Right lobe of liver (tissue), 6 donors: ENCODE measurements at regions not wholly inside any gene's neighbourhood (a gene's known extent, or its start where the extent isn't known, plus 50 kb on each side); places are given as distances from the start of the nearest gene placed in this dataset.

Experiments
- ATAC-seq, 4 donors: fragments of 200-7000 bp; cut with Tn5 transposase; one replicate each; pipeline ENCODE4 v1.9.1; 2020; ENCODE audit warnings: mild to moderate bottlenecking in 4 of 4, moderate library complexity in 4 of 4
- DNase-seq, 3 donors: peaks; one replicate each; pipeline ENCODE4 v3.0.0-alpha.2; 2020
- H3K27ac ChIP-seq, 3 donors: fragments of 200-600 bp; one replicate each; pipeline ENCODE4 v1.8.0; 2022
- H3K27me3 ChIP-seq, 2 donors: fragments of 200-600 bp; one replicate each; pipeline ENCODE4 v1.8.0; 2022
- H3K36me3 ChIP-seq, 4 donors: fragments of 200-600 bp; sonication (generic) in 1 of 4; one replicate each; pipeline versions ENCODE4 v1.5.1 to v1.8.0; 2017 to 2022; ENCODE audit warnings: control low read depth in 1 of 4
- H3K4me1 ChIP-seq, 4 donors: fragments of 200-600 bp; sonication (generic) in 1 of 4; one replicate each; pipeline versions ENCODE4 v1.5.1 to v1.8.0; 2017 to 2022; ENCODE audit warnings: control low read depth in 1 of 4
- H3K4me3 ChIP-seq, 3 donors: fragments of 200-600 bp; one replicate each; pipeline ENCODE4 v1.8.0; 2022
- H3K9me3 ChIP-seq, 4 donors: fragments of 200-600 bp; sonication (generic) in 1 of 4; one replicate each; pipeline versions ENCODE4 v1.5.1 to v1.8.0; 2017 to 2022; ENCODE audit warnings: control low read depth in 1 of 4
- CTCF ChIP-seq, 4 donors: fragments of 200-600 bp in 3 of 4; fragments of 450-650 bp in 1 of 4; IDR thresholded peaks; one replicate each; pipeline versions ENCODE4 v1.5.1 to v1.8.0; 2016 to 2022; ENCODE audit warnings: antibody characterized with exemption in 4 of 4, mild to moderate bottlenecking in 2 of 4
- POLR2A ChIP-seq: fragments of 450-650 bp; IDR thresholded peaks from one replicate; pipeline ENCODE4 v1.6.1; 2017; ENCODE audit warnings: antibody characterized with exemption, mild to moderate bottlenecking
- WGBS: methylation state at CpG from one replicate; pipeline ENCODE4 v1.1.6; 2018; ENCODE audit warnings: low coverage, low lambda C conversion rate; ENCODE audit not compliant: insufficient coverage; ENCODE audit errors: missing lambda C conversion rate; 5-methylcytosine and 5-hydroxymethylcytosine counted together
- intact Hi-C, 2 donors: fragments of 100-400 bp; cut with DNase I; formaldehyde crosslinking; loops; one replicate each; pipeline versions ENCODE4 v1.11.2 to v1.14.1; 2022
- donor health status: DM: no; HTN: yes; CAD: no.
- donor health status: DM: no; HTN: no; CAD: no.
- donor health status: DM: no; HTN: no; CAD: no.
- donor health status: DM: no; HTN: yes; CAD: no.
- donor health status: DM: no; HTN: yes; CAD: no.

GRCh38 chr4:28475381-28475780 lies 1614.7 kb downstream of the STIM2 start:
- DNase-seq (no peak), ATAC-seq (no peak)
- no peaks in the 10 kb centered on the region for H3K4me1 ChIP-seq
- H3K27ac ChIP-seq = no peak overlapping the region
- H3K27me3 ChIP-seq = no peaks in the 10 kb centered on the region
- no peak for TF ChIP-seq CTCF (IDR thresholded peaks at IDR 0.05)
- TF ChIP-seq POLR2A = no peak
- intact Hi-C loops = no loop called here
- no peaks in the 10 kb centered on the region for H3K9me3 ChIP-seq
- WGBS = 78% methylated on average over 1 of the region's 1 CpG
- H3K36me3 ChIP-seq = no peaks in the 10 kb centered on the region
- no peak overlapping the region for H3K4me3 ChIP-seq

GRCh38 chr4:28479666-28480065 lies 1619.0 kb downstream of the STIM2 start:
- Histone ChIP-seq H3K27me3 (no peaks in the 10 kb centered on the region), H3K36me3 (no peaks in the 10 kb centered on the region), H3K27ac (no peak overlapping the region), H3K4me1 (no peaks in the 10 kb centered on the region), H3K4me3 (no peak overlapping the region), H3K9me3 (no peaks in the 10 kb centered on the region)
- 56% methylated on average over 3 of the region's 3 CpGs for WGBS
- TF ChIP-seq CTCF (IDR thresholded peaks at IDR 0.05) = no peak
- no peak for TF ChIP-seq POLR2A
- no peak for DNase-seq
- ATAC-seq = no peak
- intact Hi-C loops = no loop called here

GRCh38 chr4:28481565-28481964 lies 1620.9 kb downstream of the STIM2 start:
- intact Hi-C loops = no loop called here
- no peaks in the 10 kb centered on the region for H3K36me3 ChIP-seq
- no peak for ATAC-seq
- no peak for DNase-seq
- H3K27me3 ChIP-seq = no peaks in the 10 kb centered on the region
- 57% methylated on average over 4 of the region's 4 CpGs for WGBS
- TF ChIP-seq POLR2A (no peak), CTCF (IDR thresholded peaks at IDR 0.05) (no peak)
- no peak overlapping the region for H3K27ac ChIP-seq
- H3K4me1 ChIP-seq = no peaks in the 10 kb centered on the region
- H3K4me3 ChIP-seq = no peak overlapping the region
- H3K9me3 ChIP-seq = no peaks in the 10 kb centered on the region

GRCh38 chr4:28482580-28483270 lies 1622.1 kb downstream of the STIM2 start:
- WGBS = 40% methylated on average over 7 of the region's 7 CpGs
- no peaks in the 10 kb centered on the region for H3K27me3 ChIP-seq
- ATAC-seq (no peak), DNase-seq (no peak)
- no peaks in the 10 kb centered on the region for H3K36me3 ChIP-seq
- intact Hi-C loops = no loop called here
- no peaks in the 10 kb centered on the region for H3K9me3 ChIP-seq
- no peak overlapping the region for H3K4me3 ChIP-seq
- H3K27ac ChIP-seq = no peak overlapping the region
- H3K4me1 ChIP-seq = no peaks in the 10 kb centered on the region
- TF ChIP-seq CTCF (IDR thresholded peaks at IDR 0.05) (no peak), POLR2A (no peak)

GRCh38 chr4:28488021-28488420 lies 1627.4 kb downstream of the STIM2 start:
- TF ChIP-seq CTCF (IDR thresholded peaks at IDR 0.05) = no peak
- TF ChIP-seq POLR2A = no peak
- Histone ChIP-seq H3K4me3 (no peak overlapping the region), H3K27ac (no peak overlapping the region), H3K9me3 (no peaks in the 10 kb centered on the region), H3K4me1 (no peaks in the 10 kb centered on the region), H3K27me3 (no peaks in the 10 kb centered on the region), H3K36me3 (no peaks in the 10 kb centered on the region)
- intact Hi-C loops = no loop called here
- DNase-seq (no peak), ATAC-seq (no peak)
- WGBS = 86% methylated on average over 1 of the region's 1 CpG
